Mesothelial cell of epicardium (in vitro differentiated cells): ENCODE measurements at regions not wholly inside any gene's neighbourhood (a gene's known extent, or its start where the extent isn't known, plus 50 kb on each side); places are given as distances from the start of the nearest gene placed in this dataset.
A peak's percentile ranks its signal among the peaks of the same experiment; 100 is the strongest.

Experiments
- DNase-seq, 2 experiments: peaks; one replicate each; pipeline ENCODE4 v3.0.0; 2021; ENCODE audit warnings: low spot score in 2 of 2; ENCODE audit not compliant: unreplicated experiment in 2 of 2
- H3K27ac Mint-ChIP-seq: 2 replicates; pipeline ENCODE4 v1.8.0; 2021; ENCODE audit warnings: mixed read lengths
- H3K27me3 Mint-ChIP-seq: 2 replicates; pipeline ENCODE4 v1.8.0; 2021; ENCODE audit warnings: low read depth, mixed read lengths
- H3K36me3 Mint-ChIP-seq: 2 replicates; pipeline ENCODE4 v1.8.0; 2021; ENCODE audit warnings: mixed read lengths
- H3K4me1 Mint-ChIP-seq: 2 replicates; pipeline ENCODE4 v1.8.0; 2021; ENCODE audit warnings: mixed read lengths
- H3K4me3 Mint-ChIP-seq: 2 replicates; pipeline ENCODE4 v1.8.0; 2021; ENCODE audit warnings: mild to moderate bottlenecking, moderate library complexity, mixed read lengths
- H3K9me3 Mint-ChIP-seq: 2 replicates; pipeline ENCODE4 v1.8.0; 2021; ENCODE audit warnings: mixed read lengths
- CTCF ChIP-seq: fragments of 200-600 bp; sonication (generic); IDR thresholded peaks from one replicate; pipeline ENCODE4 v1.5.0; 2021; ENCODE audit warnings: antibody characterized with exemption; ENCODE audit not compliant: unreplicated experiment

- Mint-ChIP-seq H3K27ac (no peak overlapping the region), H3K4me1 (peaks cover 15% of the 10 kb centered on the region), H3K4me3 (no peak overlapping the region), H3K9me3 (peaks cover 21% of the 10 kb centered on the region), H3K36me3 (no peaks in the 10 kb centered on the region), H3K27me3 (no peaks in the 10 kb centered on the region)
- no peak for DNase-seq
- no peak for TF ChIP-seq CTCF
These were observed 150.2 kb upstream of the EEA1 start for GRCh38 chr12:93079271-93079670.

GRCh38 chr12:93079976-93080375, 150.9 kb upstream of the EEA1 start:
- TF ChIP-seq CTCF, result no peak
- H3K27me3 Mint-ChIP-seq, result no peaks in the 10 kb centered on the region
- no peak for DNase-seq
- no peak overlapping the region for H3K27ac Mint-ChIP-seq
- H3K9me3 Mint-ChIP-seq, result peaks cover 21% of the 10 kb centered on the region
- no peaks in the 10 kb centered on the region for H3K36me3 Mint-ChIP-seq
- H3K4me3 Mint-ChIP-seq, result no peak overlapping the region
- peaks cover 15% of the 10 kb centered on the region for H3K4me1 Mint-ChIP-seq

GRCh38 chr12:93080452-93080851, 151.4 kb upstream of the EEA1 start:
- H3K27ac Mint-ChIP-seq, result no peak overlapping the region
- no peaks in the 10 kb centered on the region for H3K27me3 Mint-ChIP-seq
- no peaks in the 10 kb centered on the region for H3K36me3 Mint-ChIP-seq
- H3K4me1 Mint-ChIP-seq, result peaks cover 15% of the 10 kb centered on the region
- DNase-seq, result no peak
- H3K4me3 Mint-ChIP-seq, result no peak overlapping the region
- H3K9me3 Mint-ChIP-seq, result peaks cover 24% of the 10 kb centered on the region
- TF ChIP-seq CTCF, result no peak

GRCh38 chr12:93080994-93081809, 152.1 kb upstream of the EEA1 start:
- no peaks in the 10 kb centered on the region for H3K36me3 Mint-ChIP-seq
- H3K9me3 Mint-ChIP-seq, result peaks cover 18% of the 10 kb centered on the region
- peak overlapping the region; percentile 67 for H3K27ac Mint-ChIP-seq
- H3K4me3 Mint-ChIP-seq, result no peak overlapping the region
- no peaks in the 10 kb centered on the region for H3K27me3 Mint-ChIP-seq
- TF ChIP-seq CTCF, result no peak
- no peak for DNase-seq
- peaks cover 15% of the 10 kb centered on the region for H3K4me1 Mint-ChIP-seq

- Mint-ChIP-seq H3K27ac (no peak overlapping the region), H3K36me3 (no peaks in the 10 kb centered on the region), H3K4me3 (no peak overlapping the region), H3K27me3 (no peaks in the 10 kb centered on the region), H3K4me1 (peaks cover 15% of the 10 kb centered on the region), H3K9me3 (peaks cover 23% of the 10 kb centered on the region)
- no peak for TF ChIP-seq CTCF
- DNase-seq, result no peak
These were observed 152.7 kb upstream of the EEA1 start for GRCh38 chr12:93081810-93082165.
